IPS-18c (cell line): ENCODE measurements at regions not wholly inside any gene's neighbourhood (a gene's known extent, or its start where the extent isn't known, plus 50 kb on each side); places are given as distances from the start of the nearest gene placed in this dataset.

ENCODE experiments used
- H3K4me3 ChIP-seq: 2 replicates; pipeline ENCODE4 v1.7.0; 2013; ENCODE audit warnings: low read depth, mild to moderate bottlenecking, low read length, moderate library complexity; ENCODE audit not compliant: insufficient read depth
- H3K9me3 ChIP-seq: one replicate; pipeline ENCODE4 v1.6.1; 2013; ENCODE audit warnings: mild to moderate bottlenecking, low read length, moderate library complexity; ENCODE audit not compliant: control insufficient read depth, insufficient read depth

- Histone ChIP-seq H3K4me3 (no peak overlapping the region), H3K9me3 (no peaks in the 10 kb centered on the region)
Observed at GRCh38 chr16:11401161-11402050, 56.1 kb downstream of the RMI2 start.

- H3K9me3 ChIP-seq: no peaks in the 10 kb centered on the region
Observed at GRCh38 chr16:11402051-11402744, 56.9 kb downstream of the RMI2 start.

GRCh38 chr16:11402745-11403533 is 57.7 kb downstream of the RMI2 start:
- Histone ChIP-seq H3K9me3 (no peaks in the 10 kb centered on the region), H3K4me3 (no peak overlapping the region)

More at GRCh38 chr16:11402051-11402744, 56.9 kb downstream of the RMI2 start:
- no peak overlapping the region for H3K4me3 ChIP-seq

GRCh38 chr16:11403534-11403795 is 58.2 kb downstream of the RMI2 start:
- H3K9me3 ChIP-seq: no peaks in the 10 kb centered on the region

GRCh38 chr16:11403920-11404319 is 58.7 kb downstream of the RMI2 start:
- Histone ChIP-seq H3K4me3 (no peak overlapping the region), H3K9me3 (no peaks in the 10 kb centered on the region)

More at GRCh38 chr16:11403534-11403795, 58.2 kb downstream of the RMI2 start:
- no peak overlapping the region for H3K4me3 ChIP-seq

GRCh38 chr16:11404603-11405002 is 59.3 kb downstream of the RMI2 start:
- Histone ChIP-seq H3K4me3 (no peak overlapping the region), H3K9me3 (no peaks in the 10 kb centered on the region)

GRCh38 chr16:11405331-11406176 is 60.3 kb downstream of the RMI2 start:
- Histone ChIP-seq H3K9me3 (no peaks in the 10 kb centered on the region), H3K4me3 (no peak overlapping the region)

- Histone ChIP-seq H3K4me3 (no peak overlapping the region), H3K9me3 (no peaks in the 10 kb centered on the region)
Observed at GRCh38 chr16:11406177-11406560, 60.9 kb downstream of the RMI2 start.

GRCh38 chr16:11407047-11407982 is 62.1 kb downstream of the RMI2 start:
- H3K4me3 ChIP-seq: no peak overlapping the region

GRCh38 chr16:11408216-11408615 is 63.0 kb downstream of the RMI2 start:
- H3K9me3 ChIP-seq: no peaks in the 10 kb centered on the region
- no peak overlapping the region for H3K4me3 ChIP-seq

More at GRCh38 chr16:11407047-11407982, 62.1 kb downstream of the RMI2 start:
- H3K9me3 ChIP-seq: no peaks in the 10 kb centered on the region

- no peaks in the 10 kb centered on the region for H3K9me3 ChIP-seq
- H3K4me3 ChIP-seq: no peak overlapping the region
Observed at GRCh38 chr16:11409398-11409797, 64.1 kb downstream of the RMI2 start.

GRCh38 chr16:11410376-11411058 is 65.3 kb downstream of the RMI2 start:
- H3K4me3 ChIP-seq: no peak overlapping the region
- H3K9me3 ChIP-seq: no peaks in the 10 kb centered on the region

GRCh38 chr16:11411059-11411550 is 65.8 kb downstream of the RMI2 start:
- Histone ChIP-seq H3K4me3 (no peak overlapping the region), H3K9me3 (no peaks in the 10 kb centered on the region)

- Histone ChIP-seq H3K9me3 (no peaks in the 10 kb centered on the region), H3K4me3 (no peak overlapping the region)
Observed at GRCh38 chr16:11412175-11412904, 67.1 kb downstream of the RMI2 start.
